ENCODE measurements at regions not wholly inside any gene's neighbourhood (a gene's known extent, or its start where the extent isn't known, plus 50 kb on each side); places are given as distances from the start of the nearest gene placed in this dataset.

- TF ChIP-seq ARNT (IDR thresholded peaks at IDR 0.05) (no peak), PKNOX1 (IDR thresholded peaks at IDR 0.05) (no peak), FOXM1 (IDR thresholded peaks at IDR 0.05; ENCODE audit: borderline replicate concordance) (no peak), TARDBP (IDR thresholded peaks at IDR 0.05) (no peak)
These were observed 240.9 kb downstream of the MYCN start for GRCh38 chr2:16181062-16181740.
